Lower leg skin (tissue), 4 donors: ENCODE measurements at regions not wholly inside any gene's neighbourhood (a gene's known extent, or its start where the extent isn't known, plus 50 kb on each side); places are given as distances from the start of the nearest gene placed in this dataset.

ENCODE experiments used
- DNase-seq, 2 donors: peaks; one replicate each; pipeline ENCODE4 v3.0.0-alpha.2; 2019; ENCODE audit warnings: low spot score in 2 of 2
- H3K4me3 ChIP-seq: fragments of 200-600 bp; sonication (generic); 2 replicates; pipeline ENCODE4 v1.5.1; 2017; ENCODE audit warnings: mild to moderate bottlenecking, low read depth; ENCODE audit not compliant: poor library complexity, severe bottlenecking
- POLR2A ChIP-seq, 2 donors: fragments of 450-650 bp; IDR thresholded peaks; one replicate each; pipeline ENCODE4 v1.6.1; 2016 to 2017; ENCODE audit warnings: antibody characterized with exemption in 2 of 2, mild to moderate bottlenecking in 1 of 2, moderate library complexity in 1 of 2
- WGBS, 2 donors: methylation state at CpG; one replicate each; pipeline ENCODE4 v1.1.5; 2018; 5-methylcytosine and 5-hydroxymethylcytosine counted together
- intact Hi-C: fragments of 100-400 bp; cut with DNase I; formaldehyde crosslinking; loops from one replicate; pipeline ENCODE4 v1.15.0; 2023; ENCODE audit warnings: low total_unique reads
- TF ChIP-seq, protein P1 (sequence below), 3 donors: fragments of 450-650 bp; IDR thresholded peaks; one replicate each; pipeline ENCODE4 v1.5.1; 2016; ENCODE audit warnings: antibody characterized with exemption in 3 of 3, mild to moderate bottlenecking in 3 of 3, moderate library complexity in 2 of 3

DNA sequence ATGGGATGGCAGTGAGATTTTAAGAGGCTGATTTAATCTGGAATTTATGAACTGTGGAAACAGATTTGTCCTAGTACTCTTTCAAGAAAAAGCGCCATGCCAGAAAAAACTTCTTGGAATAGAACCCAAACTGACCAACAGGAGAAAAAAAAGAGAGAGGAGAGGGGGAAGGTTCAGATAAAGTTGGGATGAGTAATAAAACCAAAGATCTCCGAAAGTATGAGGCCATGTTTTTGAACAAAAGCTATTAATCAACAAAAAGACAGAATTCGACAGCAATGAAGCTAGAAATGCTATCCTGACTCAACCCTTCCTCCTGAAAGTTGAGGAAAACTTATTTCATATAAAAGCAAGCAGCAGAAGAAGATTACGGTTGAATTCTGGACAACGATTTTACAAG, 135.5 kb downstream of the CEMIP2 start:
- intact Hi-C loops, result loop anchor here (10.0 kb wide), 1 partner anchor 48 kb away; no protein-coding TSS in a partner anchor
- TF ChIP-seq, protein P1, sequence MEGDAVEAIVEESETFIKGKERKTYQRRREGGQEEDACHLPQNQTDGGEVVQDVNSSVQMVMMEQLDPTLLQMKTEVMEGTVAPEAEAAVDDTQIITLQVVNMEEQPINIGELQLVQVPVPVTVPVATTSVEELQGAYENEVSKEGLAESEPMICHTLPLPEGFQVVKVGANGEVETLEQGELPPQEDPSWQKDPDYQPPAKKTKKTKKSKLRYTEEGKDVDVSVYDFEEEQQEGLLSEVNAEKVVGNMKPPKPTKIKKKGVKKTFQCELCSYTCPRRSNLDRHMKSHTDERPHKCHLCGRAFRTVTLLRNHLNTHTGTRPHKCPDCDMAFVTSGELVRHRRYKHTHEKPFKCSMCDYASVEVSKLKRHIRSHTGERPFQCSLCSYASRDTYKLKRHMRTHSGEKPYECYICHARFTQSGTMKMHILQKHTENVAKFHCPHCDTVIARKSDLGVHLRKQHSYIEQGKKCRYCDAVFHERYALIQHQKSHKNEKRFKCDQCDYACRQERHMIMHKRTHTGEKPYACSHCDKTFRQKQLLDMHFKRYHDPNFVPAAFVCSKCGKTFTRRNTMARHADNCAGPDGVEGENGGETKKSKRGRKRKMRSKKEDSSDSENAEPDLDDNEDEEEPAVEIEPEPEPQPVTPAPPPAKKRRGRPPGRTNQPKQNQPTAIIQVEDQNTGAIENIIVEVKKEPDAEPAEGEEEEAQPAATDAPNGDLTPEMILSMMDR (IDR thresholded peaks at IDR 0.05), result no peak
- TF ChIP-seq POLR2A (IDR thresholded peaks at IDR 0.05), result no peak

DNA sequence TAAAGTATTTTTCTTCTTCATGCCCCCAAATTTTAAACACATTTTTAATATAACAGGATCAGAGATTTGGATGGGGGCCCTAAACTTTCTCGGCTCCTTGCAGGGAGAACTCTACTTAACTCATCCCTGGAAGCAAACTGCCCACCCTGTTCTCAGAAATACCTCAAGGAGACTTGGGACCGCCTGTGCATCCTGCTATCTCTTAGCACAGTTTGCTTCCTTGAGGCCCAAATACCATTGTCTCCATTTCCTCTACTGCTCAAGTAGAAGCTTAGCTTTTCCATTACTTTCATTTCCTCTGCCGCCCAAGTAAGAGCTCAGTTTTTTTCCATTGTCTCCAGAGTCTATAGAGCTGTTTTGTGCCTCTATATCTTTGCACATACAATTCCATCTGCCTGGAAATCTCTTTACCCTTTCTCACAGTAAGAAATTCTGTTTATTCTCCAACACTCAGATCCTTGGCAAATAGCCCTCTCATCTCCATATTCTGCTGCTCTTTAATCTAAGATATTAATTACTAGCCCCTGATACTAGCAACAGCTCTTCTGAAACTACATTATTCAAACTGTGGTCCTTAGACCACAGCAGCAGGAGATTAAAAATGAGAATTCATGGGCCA, 137.8 kb downstream of the CEMIP2 start:
- no peak for TF ChIP-seq POLR2A (IDR thresholded peaks at IDR 0.05)
- TF ChIP-seq, protein P1 (IDR thresholded peaks at IDR 0.05), result no peak
- no peak overlapping the region for H3K4me3 ChIP-seq
- no peak for DNase-seq
- 73 to 76% methylated on average over 3 of the region's 3 CpGs for WGBS, 2 donors
- intact Hi-C loops, result loop anchor here (10.0 kb wide), 1 partner anchor 46 kb away; no protein-coding TSS in a partner anchor

More for the DNA sequence above, 135.5 kb downstream of the CEMIP2 start:
- WGBS, 2 donors, result 87 to 94% methylated on average over 5 of the region's 5 CpGs
- H3K4me3 ChIP-seq, result no peak overlapping the region
- no peak for DNase-seq

- WGBS, 2 donors, result 47% methylated on average over 3 of the region's 3 CpGs
- H3K4me3 ChIP-seq, result no peak overlapping the region
- no peak for DNase-seq
- intact Hi-C loops, result loop anchor here (10.0 kb wide), 1 partner anchor 45 kb away; no protein-coding TSS in a partner anchor
- TF ChIP-seq, protein P1 (IDR thresholded peaks at IDR 0.05), result no peak
- TF ChIP-seq POLR2A (IDR thresholded peaks at IDR 0.05), result no peak
Observed at GRCh38 chr9:71629578-71630215, 138.6 kb downstream of the CEMIP2 start.

DNA sequence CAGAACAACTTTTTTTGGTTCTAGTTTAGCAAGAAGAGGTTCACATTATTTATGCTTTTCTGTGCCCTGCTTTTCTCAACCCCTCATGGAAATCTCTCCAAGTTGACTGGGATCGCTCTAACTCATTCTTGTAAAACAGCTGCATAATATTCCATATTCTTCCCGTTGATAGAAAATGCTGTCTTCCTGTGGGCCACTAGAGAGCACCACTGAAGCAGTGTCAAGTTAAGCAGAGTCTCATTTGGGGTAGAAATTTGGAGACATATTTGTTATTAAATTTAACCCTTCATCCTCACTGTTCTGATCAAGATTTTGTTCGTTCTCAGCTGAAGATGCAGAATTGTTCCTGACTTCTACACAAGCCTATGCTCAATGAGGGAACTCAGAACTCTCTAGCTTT, 140.1 kb downstream of the CEMIP2 start:
- WGBS, 2 donors, result 88 to 89% methylated on average over 3 of the region's 3 CpGs
- TF ChIP-seq, protein P1 (IDR thresholded peaks at IDR 0.05), result no peak
- TF ChIP-seq POLR2A (IDR thresholded peaks at IDR 0.05), result no peak
- no peak overlapping the region for H3K4me3 ChIP-seq
- DNase-seq, result no peak
- intact Hi-C loops, result no loop called here

DNA sequence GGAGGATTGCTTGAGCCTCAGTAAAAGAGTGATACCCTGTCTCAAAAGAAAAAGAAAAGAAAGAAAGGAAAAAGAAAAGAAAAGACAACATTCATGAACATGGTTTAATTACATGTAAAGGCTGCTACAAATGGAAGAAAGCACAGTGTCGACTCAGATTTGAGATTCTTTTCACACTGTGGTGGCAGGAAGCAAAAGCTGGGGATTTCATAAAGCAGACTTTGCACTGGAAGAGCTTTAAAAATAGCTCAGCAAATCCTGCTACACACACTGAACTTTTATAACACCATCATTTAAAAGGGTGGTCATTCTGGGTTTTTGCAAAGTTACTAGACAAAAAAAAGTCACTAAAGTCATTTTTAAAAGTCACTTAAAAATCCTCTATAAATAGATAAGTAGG, 140.8 kb downstream of the CEMIP2 start:
- DNase-seq, result no peak
- intact Hi-C loops, result no loop called here
- 76 to 81% methylated on average over 1 of the region's 1 CpG for WGBS, 2 donors
- H3K4me3 ChIP-seq, result no peak overlapping the region
- TF ChIP-seq, protein P1 (IDR thresholded peaks at IDR 0.05), result no peak
- TF ChIP-seq POLR2A (IDR thresholded peaks at IDR 0.05), result no peak
